ENCODE measurements at regions not wholly inside any gene's neighbourhood (a gene's known extent, or its start where the extent isn't known, plus 50 kb on each side); places are given as distances from the start of the nearest gene placed in this dataset.
A peak's percentile ranks its signal among the peaks of the same experiment; 100 is the strongest.
"Not testable (repeated sequence)": the region's sequence is repeated elsewhere in the genome, so short reads cannot be mapped to it uniquely, and the experiment has no call there.

DNA sequence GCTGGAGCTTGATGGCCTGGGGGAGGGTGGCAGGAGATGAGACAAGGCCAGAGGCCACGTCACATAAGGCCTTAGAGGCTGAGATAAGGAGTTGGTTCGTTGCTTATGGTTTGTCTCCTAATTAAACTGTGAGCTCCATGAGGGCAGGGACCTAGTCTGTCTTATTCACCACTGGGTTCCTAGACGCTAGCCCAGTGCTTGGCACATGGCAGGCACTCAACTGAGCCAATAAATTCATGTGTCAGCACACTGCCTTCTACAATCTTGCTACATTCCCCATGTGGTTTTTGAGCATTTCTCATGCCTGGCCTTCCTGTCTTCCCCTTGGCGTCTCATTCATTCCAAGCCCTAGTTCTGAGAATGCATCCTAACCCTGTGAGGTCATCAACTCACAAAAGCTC is 92.5 kb upstream of the MED13L start:
- Mint-ChIP-seq H3K36me3 (ENCODE audit: insufficient read depth) (no peaks in the 10 kb centered on the region), H3K4me3 (no peak overlapping the region), H3K9me3 (peaks cover under 1% of the 10 kb centered on the region), H3K27me3 (ENCODE audit: low read depth) (no peaks in the 10 kb centered on the region), H3K4me1 (ENCODE audit: low read depth) (no peaks in the 10 kb centered on the region)
- ATAC-seq = no peak
- no peak for DNase-seq

DNA sequence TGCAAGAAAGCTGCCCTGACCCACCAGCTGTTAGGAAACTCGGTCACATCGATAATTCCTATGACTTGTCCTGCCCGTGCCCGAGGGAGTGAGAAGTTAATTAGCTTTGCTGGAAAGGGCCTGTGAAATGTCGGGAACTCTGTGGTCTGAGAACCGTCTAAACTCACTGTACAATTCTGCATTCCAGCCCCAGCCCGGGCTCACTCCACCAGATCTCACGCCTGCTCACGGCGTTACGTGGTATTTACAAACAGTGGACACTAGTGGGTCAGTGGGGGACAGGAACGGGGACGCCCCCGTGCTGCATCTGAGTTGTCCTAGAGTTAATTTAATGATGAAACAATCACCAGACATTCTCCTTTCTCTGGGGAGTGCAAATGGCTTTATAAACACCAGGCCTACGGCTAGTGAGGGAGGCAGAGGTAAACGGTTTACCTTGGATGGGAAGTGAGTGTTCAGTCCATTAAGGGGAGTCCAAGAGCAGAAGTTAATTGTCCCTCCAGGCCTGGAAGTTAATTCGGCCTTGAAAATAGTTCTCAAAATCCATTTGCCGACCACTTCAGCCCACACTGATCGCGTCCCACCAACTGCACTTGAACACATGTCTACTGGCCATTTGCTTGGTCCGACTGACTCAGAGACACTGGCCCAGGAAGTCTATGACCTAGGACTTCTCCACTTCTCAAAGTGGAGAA is 93.5 kb upstream of the MED13L start:
- Mint-ChIP-seq H3K4me1 (ENCODE audit: low read depth) (peaks cover 2% of the 10 kb centered on the region), H3K4me3 (no peak overlapping the region), H3K27me3 (ENCODE audit: low read depth) (no peaks in the 10 kb centered on the region), H3K36me3 (ENCODE audit: insufficient read depth) (no peaks in the 10 kb centered on the region), H3K9me3 (peaks cover 4% of the 10 kb centered on the region)
- DNase-seq (no peak), ATAC-seq (no peak)

DNA sequence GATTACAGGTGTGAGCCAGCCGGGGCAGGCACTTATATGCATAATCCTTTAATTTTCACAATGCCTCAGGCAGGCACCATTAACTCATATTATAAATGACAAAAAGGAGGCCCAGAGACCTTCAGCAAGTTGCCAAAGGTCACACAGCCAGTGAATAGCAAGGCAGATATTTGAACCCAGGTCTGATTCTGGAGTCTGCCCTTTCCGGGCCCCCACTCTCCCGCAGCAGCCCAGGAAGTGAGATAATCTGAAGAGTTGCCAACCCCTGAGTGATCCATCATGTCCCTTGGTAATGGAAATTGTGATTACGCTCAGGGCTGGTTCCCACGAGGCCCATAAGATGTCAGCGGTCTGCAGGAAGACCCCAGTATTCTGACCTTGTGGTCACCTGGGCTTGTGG is 95.3 kb upstream of the MED13L start:
- no peak for ATAC-seq
- no peak for DNase-seq
- Mint-ChIP-seq H3K27me3 (ENCODE audit: low read depth) (no peaks in the 10 kb centered on the region), H3K4me1 (ENCODE audit: low read depth) (peaks cover 3% of the 10 kb centered on the region), H3K9me3 (peaks cover 4% of the 10 kb centered on the region), H3K4me3 (no peak overlapping the region), H3K36me3 (ENCODE audit: insufficient read depth) (no peaks in the 10 kb centered on the region)

DNA sequence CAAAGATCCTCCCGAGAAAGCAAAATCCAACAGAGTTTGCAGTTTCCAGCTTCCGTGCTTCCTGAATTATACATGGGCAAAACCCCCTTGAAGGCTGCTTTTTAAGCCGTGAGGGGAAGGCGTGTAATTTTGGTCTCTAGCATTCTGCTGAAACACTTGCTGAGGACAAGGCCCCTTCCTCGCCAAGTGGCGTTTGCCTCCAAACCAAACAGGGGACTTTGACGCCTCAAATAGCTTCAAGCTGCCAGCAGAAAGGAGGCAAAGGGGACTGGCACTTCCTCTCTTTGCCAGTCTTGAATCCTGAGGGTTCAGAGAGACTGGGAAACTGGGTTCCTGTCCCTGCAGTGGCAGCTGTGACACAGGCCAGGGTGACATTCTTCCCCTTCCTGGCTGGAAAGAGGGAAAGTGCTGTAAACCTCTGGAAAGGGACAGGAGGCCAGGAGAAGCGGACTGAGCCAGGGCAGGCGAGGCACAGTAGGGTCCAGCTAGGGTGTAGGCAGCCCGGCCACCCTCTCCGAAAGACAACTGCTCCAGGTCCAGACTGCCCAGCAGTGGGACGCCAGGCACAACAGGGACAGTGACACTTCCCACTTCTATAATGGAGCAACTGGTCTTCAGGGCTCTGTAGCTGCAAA is 96.2 kb upstream of the MED13L start:
- H3K36me3 Mint-ChIP-seq (ENCODE audit: insufficient read depth) = no peaks in the 10 kb centered on the region
- H3K4me1 Mint-ChIP-seq (ENCODE audit: low read depth) = peaks cover 3% of the 10 kb centered on the region
- peaks cover 4% of the 10 kb centered on the region for H3K9me3 Mint-ChIP-seq
- no peaks in the 10 kb centered on the region for H3K27me3 Mint-ChIP-seq (ENCODE audit: low read depth)
- ATAC-seq (no peak), DNase-seq (no peak)
- no peak overlapping the region for H3K4me3 Mint-ChIP-seq

DNA sequence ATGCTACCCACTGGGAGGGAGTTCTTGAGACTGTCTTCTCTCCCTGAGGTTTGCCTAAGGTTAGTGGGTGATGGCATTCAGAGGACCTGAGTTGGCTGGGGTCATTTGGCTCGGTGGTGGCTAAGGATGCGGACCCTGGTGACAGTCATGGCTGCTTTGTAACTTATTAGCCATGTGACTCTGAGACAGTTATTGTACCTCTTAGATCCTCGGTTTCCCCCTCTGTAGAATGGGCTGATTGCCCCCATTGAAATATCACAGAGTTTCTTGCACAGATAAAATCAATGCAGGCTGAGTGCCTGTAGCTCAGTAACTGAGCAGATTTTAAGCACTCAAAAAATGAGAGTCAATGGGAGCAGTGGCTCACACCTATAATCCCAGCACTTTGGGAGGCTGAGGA is 96.7 kb upstream of the MED13L start:
- DNase-seq (no peak), ATAC-seq (no peak)
- Mint-ChIP-seq H3K4me1 (ENCODE audit: low read depth) (peaks cover 3% of the 10 kb centered on the region), H3K9me3 (peaks cover 4% of the 10 kb centered on the region), H3K36me3 (ENCODE audit: insufficient read depth) (no peaks in the 10 kb centered on the region), H3K4me3 (no peak overlapping the region), H3K27me3 (ENCODE audit: low read depth) (no peaks in the 10 kb centered on the region)

DNA sequence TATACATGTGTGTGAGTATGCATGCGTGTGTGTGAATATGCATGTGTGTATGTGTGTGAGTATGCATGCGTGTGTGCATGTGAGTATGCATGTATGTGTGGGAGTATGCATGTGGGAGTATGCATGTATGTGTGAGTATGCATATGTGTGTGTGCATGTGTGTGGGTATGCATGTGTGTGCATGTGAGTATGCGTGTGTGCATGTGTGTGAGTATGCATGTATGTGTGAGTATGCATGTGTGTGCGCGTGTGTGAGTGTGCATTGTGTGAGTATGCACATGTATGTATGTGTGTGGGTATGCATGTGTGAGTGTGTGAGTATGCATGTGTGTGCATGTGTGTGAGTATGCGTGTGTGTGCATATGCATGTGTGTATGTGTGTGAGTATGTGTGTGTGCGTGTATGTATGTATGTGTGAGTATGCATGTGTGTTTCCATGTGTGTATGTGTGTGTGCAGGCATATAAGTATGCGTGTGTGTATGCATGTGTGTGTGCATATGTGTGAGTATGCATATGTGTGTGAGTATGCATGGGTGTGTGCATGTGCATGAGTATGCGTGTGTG is 97.9 kb upstream of the MED13L start:
- H3K4me3 Mint-ChIP-seq = no peak overlapping the region
- H3K4me1 Mint-ChIP-seq (ENCODE audit: low read depth) = peaks cover 3% of the 10 kb centered on the region
- no peaks in the 10 kb centered on the region for H3K36me3 Mint-ChIP-seq (ENCODE audit: insufficient read depth)
- no peak for DNase-seq
- H3K27me3 Mint-ChIP-seq (ENCODE audit: low read depth) = peaks cover 3% of the 10 kb centered on the region
- H3K9me3 Mint-ChIP-seq = peaks cover 4% of the 10 kb centered on the region
- ATAC-seq = no peak

DNA sequence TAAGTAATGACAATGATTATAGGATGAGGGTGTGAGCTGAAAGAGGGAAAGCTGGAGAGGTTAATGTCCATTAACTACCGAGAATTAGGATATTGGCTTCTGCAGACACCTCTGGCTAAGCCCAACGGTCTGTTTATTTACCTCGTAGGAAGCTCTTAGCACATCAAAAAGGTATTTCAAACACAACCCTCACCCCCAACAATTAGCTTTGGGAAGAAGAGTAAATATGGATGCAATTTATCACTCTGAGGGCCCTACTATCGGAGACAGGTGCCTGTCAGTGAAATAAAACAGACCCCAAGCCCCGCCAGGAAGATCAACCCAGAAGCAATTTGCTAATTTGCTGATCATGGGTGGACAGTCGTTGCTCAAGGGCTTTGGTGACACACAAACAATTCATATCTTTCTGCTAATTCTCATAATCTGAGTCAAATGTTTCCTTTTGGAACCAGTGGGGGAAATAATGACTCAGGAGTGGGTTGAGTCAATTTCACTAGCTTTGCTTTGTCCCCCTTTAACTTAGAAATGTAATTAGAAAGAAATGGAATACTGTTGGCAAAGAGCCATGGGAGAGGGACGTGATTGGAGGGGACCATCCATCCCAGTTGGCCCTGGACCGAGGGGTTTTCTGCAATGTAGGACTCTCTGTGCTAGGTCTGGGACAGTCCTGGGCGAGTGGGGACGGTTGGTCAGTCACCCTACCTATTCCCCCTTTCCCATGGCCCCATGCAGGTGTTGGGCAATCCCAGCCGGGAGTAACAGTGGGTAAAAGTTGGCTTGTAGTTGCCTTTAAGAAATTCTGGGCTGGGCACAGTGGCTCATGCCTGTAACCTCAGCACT is 99.1 kb upstream of the MED13L start:
- peak; percentile 37 to 46 for ATAC-seq
- Mint-ChIP-seq H3K27me3 (ENCODE audit: low read depth) (peaks cover 3% of the 10 kb centered on the region), H3K4me1 (ENCODE audit: low read depth) (peaks cover 3% of the 10 kb centered on the region), H3K4me3 (no peak overlapping the region), H3K9me3 (peaks cover 4% of the 10 kb centered on the region), H3K36me3 (ENCODE audit: insufficient read depth) (no peaks in the 10 kb centered on the region)
- DNase-seq = no peak

DNA sequence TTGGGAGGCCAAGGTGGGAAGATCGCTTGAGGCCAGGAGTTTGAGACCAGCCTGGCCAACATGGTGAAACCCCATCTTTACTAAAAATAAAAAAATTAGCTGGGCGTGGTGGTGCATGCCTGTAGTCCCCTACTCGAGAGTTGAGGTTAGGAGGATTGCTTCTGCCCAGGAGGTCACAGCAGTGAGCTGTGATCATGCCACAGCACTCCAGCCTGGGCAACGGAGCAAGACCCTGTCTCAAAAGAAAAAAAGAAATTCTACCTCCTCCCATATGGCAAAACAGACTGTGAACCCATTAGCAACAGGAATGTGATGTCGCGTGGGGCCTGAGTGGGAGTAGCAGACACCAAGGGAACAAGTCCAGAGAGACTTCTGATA is 99.7 kb upstream of the MED13L start:
- not testable (repeated sequence) for H3K4me3 Mint-ChIP-seq; ATAC-seq; H3K27me3 Mint-ChIP-seq (ENCODE audit: low read depth); H3K9me3 Mint-ChIP-seq; H3K4me1 Mint-ChIP-seq (ENCODE audit: low read depth); DNase-seq; H3K36me3 Mint-ChIP-seq (ENCODE audit: insufficient read depth)

DNA sequence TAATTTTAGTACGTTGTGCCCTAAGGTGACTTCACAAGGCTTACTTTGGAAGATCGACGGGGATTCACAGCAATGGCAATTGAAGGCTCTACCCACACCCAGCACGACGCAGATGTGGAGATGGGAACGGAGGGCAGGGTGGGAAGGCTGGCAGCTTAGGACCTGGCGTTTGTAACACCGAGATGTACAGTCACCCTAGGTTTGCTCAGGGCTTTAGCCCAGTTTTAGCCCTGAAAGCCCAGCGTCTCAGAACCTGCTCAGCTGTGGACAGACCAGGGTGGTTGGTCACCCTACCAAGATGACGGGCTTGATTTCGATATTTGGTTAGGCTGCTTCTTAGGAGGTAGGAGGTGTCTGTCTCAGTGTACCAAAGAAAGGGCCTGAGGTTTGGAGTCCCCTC is 100.5 kb upstream of the MED13L start:
- DNase-seq (no peak), ATAC-seq (no peak)
- peaks cover 3% of the 10 kb centered on the region for H3K27me3 Mint-ChIP-seq (ENCODE audit: low read depth)
- no peaks in the 10 kb centered on the region for H3K36me3 Mint-ChIP-seq (ENCODE audit: insufficient read depth)
- H3K4me1 Mint-ChIP-seq (ENCODE audit: low read depth) = peaks cover 3% of the 10 kb centered on the region
- peaks cover 4% of the 10 kb centered on the region for H3K9me3 Mint-ChIP-seq
- no peak overlapping the region for H3K4me3 Mint-ChIP-seq

DNA sequence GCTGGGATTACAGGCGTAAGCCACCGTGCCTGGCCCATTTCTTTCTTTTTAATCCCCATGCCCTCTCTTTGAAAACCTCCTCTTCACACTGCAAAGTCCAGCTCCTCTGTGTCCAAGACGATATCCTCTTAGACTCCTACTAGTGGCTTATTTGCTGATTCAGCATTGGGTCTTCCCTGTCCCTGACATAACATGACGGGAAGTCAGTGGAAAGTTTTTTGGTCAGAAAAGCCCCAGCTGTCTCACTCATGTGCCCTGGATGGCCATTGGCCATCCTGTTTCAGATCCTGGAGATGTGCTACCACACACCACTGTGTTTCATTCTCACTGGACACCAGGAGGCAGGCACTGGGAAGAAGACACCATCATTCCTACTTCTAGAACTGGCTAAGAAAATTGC is 102.6 kb upstream of the MED13L start:
- peaks cover 5% of the 10 kb centered on the region for H3K4me1 Mint-ChIP-seq (ENCODE audit: low read depth)
- peaks cover 3% of the 10 kb centered on the region for H3K27me3 Mint-ChIP-seq (ENCODE audit: low read depth)
- H3K4me3 Mint-ChIP-seq = no peak overlapping the region
- DNase-seq = no peak
- ATAC-seq = no peak
- H3K36me3 Mint-ChIP-seq (ENCODE audit: insufficient read depth) = no peaks in the 10 kb centered on the region
- H3K9me3 Mint-ChIP-seq = peaks cover 2% of the 10 kb centered on the region

DNA sequence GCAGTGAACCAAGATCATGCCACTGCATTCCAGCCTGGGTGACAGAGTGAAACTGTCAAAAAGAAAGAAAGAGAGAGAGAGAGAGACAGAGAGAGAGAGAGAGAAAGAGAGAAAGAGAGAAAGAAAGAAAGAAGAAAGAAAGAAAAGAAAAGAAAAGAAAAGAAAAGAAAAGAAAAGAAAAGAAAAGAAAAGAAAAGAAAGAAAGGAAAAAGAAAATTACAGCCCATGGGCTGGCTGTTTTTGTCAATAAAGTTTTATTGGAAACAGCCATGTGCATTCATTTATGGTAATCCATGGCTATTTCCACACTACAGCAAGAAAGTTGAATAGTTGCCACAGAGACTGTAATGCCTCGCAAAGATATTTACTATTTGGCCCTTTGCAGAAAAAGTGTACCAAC is 103.2 kb upstream of the MED13L start:
- H3K27me3 Mint-ChIP-seq (ENCODE audit: low read depth); H3K36me3 Mint-ChIP-seq (ENCODE audit: insufficient read depth); H3K4me1 Mint-ChIP-seq (ENCODE audit: low read depth); H3K9me3 Mint-ChIP-seq; ATAC-seq; H3K4me3 Mint-ChIP-seq; DNase-seq: not testable (repeated sequence)

DNA sequence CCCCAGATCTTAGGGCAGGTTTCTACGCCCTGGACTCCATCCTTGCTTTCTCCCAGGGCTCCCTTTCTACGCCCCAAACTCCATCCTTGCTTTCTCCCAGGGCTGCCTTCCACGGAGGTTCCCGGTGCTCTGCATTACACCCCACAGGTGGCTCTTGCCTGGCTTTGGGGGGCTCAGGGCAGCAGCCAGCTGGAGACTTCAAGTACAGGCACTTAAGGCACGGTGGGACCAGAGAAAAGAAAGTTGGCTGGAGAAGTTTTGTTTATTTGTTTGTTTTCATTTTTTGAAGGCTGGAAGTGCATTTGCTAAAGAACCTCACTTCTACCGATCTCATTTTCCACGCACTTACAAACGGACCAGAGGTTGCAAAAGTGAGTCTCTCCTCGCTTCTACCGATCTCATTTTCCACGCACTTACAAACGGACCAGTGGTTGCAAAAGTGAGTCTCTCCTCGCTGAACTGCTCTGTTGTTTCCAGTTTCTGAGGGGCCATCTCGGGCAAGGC is 103.8 kb upstream of the MED13L start:
- Mint-ChIP-seq H3K4me1 (ENCODE audit: low read depth) (peaks cover 2% of the 10 kb centered on the region), H3K4me3 (no peak overlapping the region), H3K36me3 (ENCODE audit: insufficient read depth) (no peaks in the 10 kb centered on the region), H3K9me3 (no peaks in the 10 kb centered on the region), H3K27me3 (ENCODE audit: low read depth) (peaks cover 3% of the 10 kb centered on the region)
- DNase-seq (no peak), ATAC-seq (no peak)

DNA sequence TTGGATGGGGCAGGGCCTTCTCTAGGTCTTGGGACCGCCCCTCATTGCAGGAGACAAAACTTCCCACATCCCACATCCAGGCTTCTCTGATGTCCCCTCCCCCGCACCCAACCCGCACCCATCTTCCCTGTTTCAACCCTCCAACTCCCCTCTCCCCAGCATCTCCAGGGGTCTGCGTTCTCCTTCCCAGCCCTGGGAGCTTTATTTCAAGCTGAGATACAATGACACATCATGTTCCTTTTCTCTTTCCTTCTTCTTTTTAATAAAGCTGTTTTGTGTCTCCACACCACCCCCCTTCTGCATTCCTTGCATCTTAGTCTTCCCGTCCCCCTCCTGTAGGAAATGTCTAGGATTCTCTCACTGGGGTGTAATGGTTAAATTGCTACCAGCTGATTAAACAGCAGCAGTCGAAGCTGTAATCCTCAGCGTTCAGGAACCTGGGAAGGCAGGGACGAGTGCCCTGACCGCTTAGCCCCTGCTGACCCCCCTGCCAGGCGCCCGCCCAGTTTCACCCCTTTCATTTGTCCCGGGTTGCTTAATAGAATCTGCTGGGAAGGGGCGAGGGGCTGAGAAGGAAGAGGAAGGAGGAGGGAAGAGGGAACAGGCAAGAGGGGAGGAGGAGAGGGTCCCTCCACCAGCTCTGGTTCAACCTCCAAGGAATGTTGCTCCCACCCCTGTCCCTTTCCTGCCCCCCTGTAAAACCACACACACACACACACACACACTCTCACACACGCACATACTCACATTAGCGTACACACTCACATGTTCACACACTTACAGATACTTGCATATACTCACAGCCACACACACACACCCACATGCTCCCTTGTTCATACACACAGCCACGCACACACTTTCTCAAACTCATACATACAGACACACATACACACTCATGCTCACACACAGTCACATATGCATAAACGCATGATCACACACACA is 104.5 kb upstream of the MED13L start:
- DNase-seq (no peak), ATAC-seq (no peak)
- Mint-ChIP-seq H3K27me3 (ENCODE audit: low read depth) (peaks cover 3% of the 10 kb centered on the region), H3K36me3 (ENCODE audit: insufficient read depth) (no peaks in the 10 kb centered on the region), H3K4me3 (no peak overlapping the region), H3K4me1 (ENCODE audit: low read depth) (peaks cover 2% of the 10 kb centered on the region), H3K9me3 (no peaks in the 10 kb centered on the region)

All from activated T-cell treated with anti-CD3 and anti-CD28 coated beads, Interleukin-2, amount 50 U/mL, for 4 hours (primary cell).